ENCODE measurements at regions not wholly inside any gene's neighbourhood (a gene's known extent, or its start where the extent isn't known, plus 50 kb on each side); places are given as distances from the start of the nearest gene placed in this dataset.
A peak's percentile ranks its signal among the peaks of the same experiment; 100 is the strongest.
"Not testable (repeated sequence)": the region's sequence is repeated elsewhere in the genome, so short reads cannot be mapped to it uniquely, and the experiment has no call there.

- H2BK5ac ChIP-seq (ENCODE audit: low read depth, low read length); H3K23me2 ChIP-seq (ENCODE audit: low read depth, low read length); H3K27ac ChIP-seq (ENCODE audit: low read depth, low read length); CTCF ChIA-PET (ENCODE audit: partially characterized antibody); H4K5ac ChIP-seq (ENCODE audit: insufficient read length, low read depth, low read length); H3K4me1 ChIP-seq (replicated peaks in 1 of 4; ENCODE audit: control insufficient read depth in 3 of 4, insufficient read depth in 4 of 4, low read length in 3 of 4); H3K4me3 ChIP-seq (ENCODE audit: extremely low read depth in 1 of 4, insufficient read depth in 2 of 4, low read depth in 3 of 4, low read length in 4 of 4); H2AK5ac ChIP-seq (ENCODE audit: low read depth, low read length); H3K56ac ChIP-seq (replicated peaks; ENCODE audit: insufficient read length, low read depth, low read length); H3K79me2 ChIP-seq (ENCODE audit: control insufficient read depth in 1 of 2, insufficient read depth in 2 of 2, low read length in 2 of 2); H3K14ac ChIP-seq (ENCODE audit: insufficient read length); DNase-seq (ENCODE audit: low read depth in 1 of 2, low spot score in 2 of 2); H2BK12ac ChIP-seq (ENCODE audit: low read depth, low read length); H2BK120ac ChIP-seq (replicated peaks; ENCODE audit: low read depth, low read length); H3K9me3 ChIP-seq (ENCODE audit: insufficient read depth in 2 of 2, low read depth in 1 of 2, low read length in 1 of 2); H3K27me3 ChIP-seq (replicated peaks in 1 of 4; ENCODE audit: control insufficient read depth in 3 of 4, extremely low read depth in 1 of 4, insufficient read depth in 3 of 4, low read length in 3 of 4); H3K4me2 ChIP-seq (ENCODE audit: insufficient read depth in 1 of 2, low read depth in 2 of 2, low read length in 2 of 2); H3K4ac ChIP-seq (replicated peaks; ENCODE audit: insufficient read length, low read depth, low read length); H4K91ac ChIP-seq (replicated peaks; ENCODE audit: insufficient read length, low read length); H3K23ac ChIP-seq (ENCODE audit: insufficient read length); H2BK20ac ChIP-seq (ENCODE audit: low read length); H3K9ac ChIP-seq (replicated peaks in 1 of 4; ENCODE audit: extremely low read depth in 1 of 4, low read depth in 3 of 4, low read length in 3 of 4); H3K36me3 ChIP-seq (ENCODE audit: control insufficient read depth in 2 of 4, insufficient read depth in 4 of 4, low read length in 3 of 4); H3K79me1 ChIP-seq (ENCODE audit: low read depth, low read length); H4K20me1 ChIP-seq (replicated peaks in 1 of 2; ENCODE audit: control insufficient read depth in 1 of 2, insufficient read depth in 2 of 2, low read length in 2 of 2); POLR2A ChIA-PET (ENCODE audit: partially characterized antibody); H2AFZ ChIP-seq (ENCODE audit: low read length); H2BK15ac ChIP-seq (ENCODE audit: low read length); H3K18ac ChIP-seq (ENCODE audit: extremely low read depth, low read length); H4K8ac ChIP-seq (ENCODE audit: extremely low read depth, insufficient read depth, low read length): not testable (repeated sequence)
- no CpG with 5 or more reads among the region's 10 CpGs for WGBS, 2 experiments (ENCODE audit: extremely low coverage in 1 of 2, insufficient coverage in 1 of 2, insufficient read length in 1 of 2, insufficient replicate concordance in 2 of 2, low coverage in 1 of 2, low lambda C conversion rate in 2 of 2, missing lambda C conversion rate in 1 of 2)
- peak; percentile 99 for FAIRE-seq
These were observed 118.1 kb downstream of the SPIN4 start for GRCh38 chrX:63233013-63233412.

- H4K8ac ChIP-seq (ENCODE audit: extremely low read depth, insufficient read depth, low read length); H2BK120ac ChIP-seq (replicated peaks; ENCODE audit: low read depth, low read length); H3K9me3 ChIP-seq (ENCODE audit: insufficient read depth in 2 of 2, low read depth in 1 of 2, low read length in 1 of 2): not testable (repeated sequence)
These were observed 132.9 kb downstream of the SPIN4 start for GRCh38 chrX:63218202-63218601.

More at GRCh38 chrX:63218202-63218601, 132.9 kb downstream of the SPIN4 start:
- H2AK5ac ChIP-seq (ENCODE audit: low read depth, low read length); H3K18ac ChIP-seq (ENCODE audit: extremely low read depth, low read length); H3K14ac ChIP-seq (ENCODE audit: insufficient read length); H3K79me2 ChIP-seq (ENCODE audit: control insufficient read depth in 1 of 2, insufficient read depth in 2 of 2, low read length in 2 of 2); H2AFZ ChIP-seq (ENCODE audit: low read length); CTCF ChIA-PET (ENCODE audit: partially characterized antibody); H4K5ac ChIP-seq (ENCODE audit: insufficient read length, low read depth, low read length); H2BK12ac ChIP-seq (ENCODE audit: low read depth, low read length); H3K23me2 ChIP-seq (ENCODE audit: low read depth, low read length); DNase-seq (ENCODE audit: low read depth in 1 of 2, low spot score in 2 of 2); H3K4me1 ChIP-seq (replicated peaks in 1 of 4; ENCODE audit: control insufficient read depth in 3 of 4, insufficient read depth in 4 of 4, low read length in 3 of 4); H3K4me3 ChIP-seq (ENCODE audit: extremely low read depth in 1 of 4, insufficient read depth in 2 of 4, low read depth in 3 of 4, low read length in 4 of 4); H3K79me1 ChIP-seq (ENCODE audit: low read depth, low read length); H2BK5ac ChIP-seq (ENCODE audit: low read depth, low read length); H4K91ac ChIP-seq (replicated peaks; ENCODE audit: insufficient read length, low read length); H3K23ac ChIP-seq (ENCODE audit: insufficient read length); FAIRE-seq; H2BK20ac ChIP-seq (ENCODE audit: low read length); H3K27ac ChIP-seq (ENCODE audit: low read depth, low read length); POLR2A ChIA-PET (ENCODE audit: partially characterized antibody); H3K36me3 ChIP-seq (ENCODE audit: control insufficient read depth in 2 of 4, insufficient read depth in 4 of 4, low read length in 3 of 4); H3K56ac ChIP-seq (replicated peaks; ENCODE audit: insufficient read length, low read depth, low read length); H3K9ac ChIP-seq (replicated peaks in 1 of 4; ENCODE audit: extremely low read depth in 1 of 4, low read depth in 3 of 4, low read length in 3 of 4); H2BK15ac ChIP-seq (ENCODE audit: low read length); H3K4me2 ChIP-seq (ENCODE audit: insufficient read depth in 1 of 2, low read depth in 2 of 2, low read length in 2 of 2); H4K20me1 ChIP-seq (replicated peaks in 1 of 2; ENCODE audit: control insufficient read depth in 1 of 2, insufficient read depth in 2 of 2, low read length in 2 of 2); H3K27me3 ChIP-seq (replicated peaks in 1 of 4; ENCODE audit: control insufficient read depth in 3 of 4, extremely low read depth in 1 of 4, insufficient read depth in 3 of 4, low read length in 3 of 4); H3K4ac ChIP-seq (replicated peaks; ENCODE audit: insufficient read length, low read depth, low read length): not testable (repeated sequence)
- WGBS, 2 experiments (ENCODE audit: extremely low coverage in 1 of 2, insufficient coverage in 1 of 2, insufficient read length in 1 of 2, insufficient replicate concordance in 2 of 2, low coverage in 1 of 2, low lambda C conversion rate in 2 of 2, missing lambda C conversion rate in 1 of 2) = no CpG with 5 or more reads among the region's 1 CpG

All from H1 (cell line).